H9 (cell line): ENCODE measurements at regions not wholly inside any gene's neighbourhood (a gene's known extent, or its start where the extent isn't known, plus 50 kb on each side); places are given as distances from the start of the nearest gene placed in this dataset.

ENCODE experiments used
- DNase-seq: peaks from one replicate; pipeline ENCODE4 v3.0.0-alpha.2; 2017
- H2AFZ ChIP-seq: one replicate; pipeline ENCODE4 v1.6.1; 2013; ENCODE audit warnings: mild to moderate bottlenecking, low read length, control low read depth, moderate library complexity
- H2AK5ac ChIP-seq: 2 replicates; pipeline ENCODE4 v1.6.1; 2013; ENCODE audit warnings: low read length, control low read depth, mixed read lengths; ENCODE audit not compliant: insufficient read length
- H2BK120ac ChIP-seq: one replicate; pipeline ENCODE4 v1.6.1; 2013; ENCODE audit warnings: low read depth, mild to moderate bottlenecking, low read length, control low read depth, inconsistent platforms; ENCODE audit not compliant: poor library complexity, severe bottlenecking
- H2BK12ac ChIP-seq: 2 replicates; pipeline ENCODE4 v1.6.1; 2013; ENCODE audit warnings: low read length, control low read depth, mixed read lengths, low read depth; ENCODE audit not compliant: insufficient read length
- H2BK15ac ChIP-seq: 2 replicates; pipeline ENCODE4 v1.6.1; 2013; ENCODE audit warnings: low read depth, low read length, control low read depth
- H2BK20ac ChIP-seq: one replicate; pipeline ENCODE4 v1.6.1; 2013; ENCODE audit warnings: low read depth, mild to moderate bottlenecking, low read length, control low read depth, inconsistent platforms; ENCODE audit not compliant: poor library complexity, severe bottlenecking
- H2BK5ac ChIP-seq: 2 replicates; pipeline ENCODE4 v1.6.1; 2013; ENCODE audit warnings: low read length, control low read depth, mixed read lengths; ENCODE audit not compliant: insufficient read length
- H3K14ac ChIP-seq: 2 replicates; pipeline ENCODE4 v1.6.1; 2013; ENCODE audit warnings: low read length, control low read depth; ENCODE audit not compliant: insufficient read depth
- H3K18ac ChIP-seq: 2 replicates; pipeline ENCODE4 v1.6.1; 2013; ENCODE audit warnings: low read depth, mild to moderate bottlenecking, mixed read lengths, low read length, control low read depth; ENCODE audit not compliant: insufficient read length
- H3K23ac ChIP-seq: 2 replicates; pipeline ENCODE4 v1.6.1; 2013; ENCODE audit warnings: low read length, control low read depth, mixed read lengths, low read depth; ENCODE audit not compliant: insufficient read length
- H3K23me2 ChIP-seq: 2 replicates; pipeline ENCODE4 v1.6.1; 2013; ENCODE audit warnings: low read depth, mild to moderate bottlenecking, mixed read lengths, low read length, control low read depth; ENCODE audit not compliant: insufficient read length, poor library complexity, severe bottlenecking
- H3K27ac ChIP-seq: 2 replicates; pipeline ENCODE4 v1.5.1; 2013; ENCODE audit warnings: low read length, control low read depth, mixed read lengths, low read depth; ENCODE audit not compliant: insufficient read length
- H3K27me3 ChIP-seq: 2 replicates; pipeline ENCODE4 v1.6.1; 2013; ENCODE audit warnings: low read length, control low read depth, inconsistent platforms; ENCODE audit not compliant: insufficient read depth
- H3K4ac ChIP-seq: 2 replicates; pipeline ENCODE4 v1.6.1; 2013; ENCODE audit warnings: low read depth, mild to moderate bottlenecking, control low read depth, inconsistent platforms, low read length, moderate library complexity
- H3K4me1 ChIP-seq: 2 replicates; pipeline ENCODE4 v1.6.1; 2013; ENCODE audit warnings: low read length, control low read depth, inconsistent platforms; ENCODE audit not compliant: insufficient read depth
- H3K4me2 ChIP-seq: 2 replicates; pipeline ENCODE4 v1.6.1; 2013; ENCODE audit warnings: low read length, control low read depth, mixed read lengths; ENCODE audit not compliant: insufficient read length, insufficient read depth
- H3K56ac ChIP-seq: 2 replicates; pipeline ENCODE4 v1.6.1; 2013; ENCODE audit warnings: low read depth, mild to moderate bottlenecking, mixed read lengths, low read length, control low read depth; ENCODE audit not compliant: insufficient read length
- H3K79me1 ChIP-seq: 2 replicates; pipeline ENCODE4 v1.6.1; 2013; ENCODE audit warnings: low read depth, mild to moderate bottlenecking, moderate library complexity, low read length, control low read depth, inconsistent platforms; ENCODE audit not compliant: insufficient read depth, poor library complexity, severe bottlenecking
- H3K79me2 ChIP-seq: 2 replicates; pipeline ENCODE4 v1.6.1; 2013; ENCODE audit warnings: low read length, control low read depth, inconsistent platforms; ENCODE audit not compliant: insufficient read depth
- H3K9ac ChIP-seq: 2 replicates; pipeline ENCODE4 v1.6.1; 2013; ENCODE audit warnings: low read length, control low read depth, mixed read lengths; ENCODE audit not compliant: insufficient read length; ENCODE audit errors: extremely low read depth
- H3K9me3 ChIP-seq: one replicate; pipeline ENCODE4 v1.6.1; 2013; ENCODE audit warnings: low read depth, low read length, inconsistent platforms; ENCODE audit not compliant: control insufficient read depth
- H3T11ph ChIP-seq: one replicate; pipeline ENCODE4 v1.6.1; 2013; ENCODE audit warnings: mild to moderate bottlenecking, low read length, control low read depth, inconsistent platforms
- H4K20me1 ChIP-seq: one replicate; pipeline ENCODE4 v1.6.1; 2013; ENCODE audit not compliant: control insufficient read depth, insufficient read length, insufficient read depth
- H4K5ac ChIP-seq: 2 replicates; pipeline ENCODE4 v1.6.1; 2013; ENCODE audit warnings: low read depth, mild to moderate bottlenecking, mixed read lengths, low read length, control low read depth; ENCODE audit not compliant: insufficient read length
- H4K8ac ChIP-seq: replicated peaks from 2 replicates; pipeline ENCODE4 v1.6.1; 2013; ENCODE audit warnings: low read length, control low read depth, mixed read lengths, low read depth; ENCODE audit not compliant: insufficient read length
- H4K91ac ChIP-seq: 2 replicates; pipeline ENCODE4 v1.6.1; 2013; ENCODE audit warnings: low read depth, mild to moderate bottlenecking, moderate library complexity, mixed read lengths, low read length, control low read depth; ENCODE audit not compliant: insufficient read length
- H3K27ac Mint-ChIP-seq, 3 experiments: 2 replicates in 2 of 3; 3 replicates in 1 of 3; pipeline ENCODE4 v1.8.0; 2020 to 2021; ENCODE audit warnings: mixed read lengths in 3 of 3, mild to moderate bottlenecking in 1 of 3, moderate library complexity in 1 of 3
- H3K27me3 Mint-ChIP-seq: 2 replicates; pipeline ENCODE4 v1.8.0; 2021; ENCODE audit warnings: low read depth, mild to moderate bottlenecking, moderate library complexity, mixed read lengths
- H3K36me3 Mint-ChIP-seq, 3 experiments: 2 replicates in 2 of 3; 3 replicates in 1 of 3; pipeline ENCODE4 v1.8.0; 2020 to 2021; ENCODE audit warnings: low read depth in 3 of 3, mixed read lengths in 3 of 3; ENCODE audit not compliant: insufficient read depth in 1 of 3
- H3K4me1 Mint-ChIP-seq, 2 experiments: 2 replicates each; pipeline ENCODE4 v1.8.0; 2020; ENCODE audit warnings: mixed read lengths in 2 of 2
- H3K4me3 Mint-ChIP-seq, 2 experiments: 2 replicates in 1 of 2; 3 replicates in 1 of 2; pipeline ENCODE4 v1.8.0; 2020 to 2021; ENCODE audit warnings: mild to moderate bottlenecking in 2 of 2, mixed read lengths in 2 of 2, moderate library complexity in 1 of 2
- H3K9me3 Mint-ChIP-seq, 2 experiments: 2 replicates in 1 of 2; 3 replicates in 1 of 2; pipeline ENCODE4 v1.8.0; 2020; ENCODE audit warnings: mild to moderate bottlenecking in 2 of 2, mixed read lengths in 2 of 2, moderate library complexity in 1 of 2
- WGBS: extraction: QIAGEN DNeasy Blood & Tissue Kit; methylation state at CpG from one replicate; pipeline ENCODE4 v1.1.7; 2013; ENCODE audit warnings: missing lambda C conversion rate, low lambda C conversion rate, mixed read lengths; ENCODE audit not compliant: insufficient read length; ENCODE audit errors: extremely low coverage; 5-methylcytosine and 5-hydroxymethylcytosine counted together
- TF ChIP-seq, protein P1 (sequence below): fragments of 200-600 bp; sonication (generic); conservative IDR thresholded peaks from 3 replicates; pipeline ENCODE4 v1.8.0; 2021; ENCODE audit warnings: antibody characterized with exemption, mild to moderate bottlenecking

DNA sequence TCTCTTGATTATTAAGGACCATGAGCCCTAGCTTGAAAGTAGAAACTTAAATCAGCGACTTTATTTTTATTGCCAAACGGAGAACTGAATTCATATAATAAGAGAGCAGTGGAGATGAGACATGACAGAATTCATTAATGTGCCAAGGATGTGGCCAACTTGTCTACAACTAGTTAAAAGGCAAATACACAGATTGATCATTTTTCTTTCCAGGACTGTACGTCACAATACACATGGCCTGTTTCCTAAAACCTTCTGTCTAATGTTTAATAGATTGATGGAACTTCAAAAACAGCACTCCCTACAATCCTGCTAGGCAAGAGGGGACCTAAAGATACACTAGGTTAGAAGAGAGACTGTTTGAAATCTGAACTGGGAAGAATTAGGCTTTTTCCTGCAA lies 647.8 kb downstream of the SATB2 start:
- H3K4me1 Mint-ChIP-seq, result no peaks in the 10 kb centered on the region

More for the DNA sequence above, 647.8 kb downstream of the SATB2 start:
- no peak overlapping the region for H3K56ac ChIP-seq
- H3K18ac ChIP-seq, result no peak overlapping the region
- no peaks in the 10 kb centered on the region for H3K23me2 ChIP-seq
- H3K9ac ChIP-seq, result no peak overlapping the region
- H3K27me3 Mint-ChIP-seq, result no peaks in the 10 kb centered on the region
- H3K23ac ChIP-seq, result no peak overlapping the region
- no peaks in the 10 kb centered on the region for H3K79me2 ChIP-seq
- H3K27me3 ChIP-seq, result no peaks in the 10 kb centered on the region
- H2BK15ac ChIP-seq, result no peak overlapping the region
- H2AFZ ChIP-seq, result no peak overlapping the region
- H3K27ac Mint-ChIP-seq, result no peak overlapping the region
- no peak overlapping the region for H2BK12ac ChIP-seq
- H4K5ac ChIP-seq, result no peak overlapping the region
- no peak overlapping the region for H3K14ac ChIP-seq
- no peak overlapping the region for H2AK5ac ChIP-seq
- no peak for DNase-seq
- no peak overlapping the region for H4K8ac ChIP-seq
- no peaks in the 10 kb centered on the region for H4K20me1 ChIP-seq
- H3T11ph ChIP-seq, result no peak overlapping the region
- H4K91ac ChIP-seq, result no peak overlapping the region
- no CpG with 5 or more reads among the region's 3 CpGs for WGBS
- H2BK20ac ChIP-seq, result no peak overlapping the region
- H3K4me1 ChIP-seq, result no peaks in the 10 kb centered on the region
- H3K9me3 ChIP-seq, result no peaks in the 10 kb centered on the region
- no peak overlapping the region for H3K4me3 Mint-ChIP-seq
- H2BK5ac ChIP-seq, result no peak overlapping the region
- H3K9me3 Mint-ChIP-seq, result no peaks in the 10 kb centered on the region
- no peak overlapping the region for H3K4ac ChIP-seq
- H3K27ac ChIP-seq, result no peak overlapping the region
- no peak overlapping the region for H2BK120ac ChIP-seq
- TF ChIP-seq, protein P1, sequence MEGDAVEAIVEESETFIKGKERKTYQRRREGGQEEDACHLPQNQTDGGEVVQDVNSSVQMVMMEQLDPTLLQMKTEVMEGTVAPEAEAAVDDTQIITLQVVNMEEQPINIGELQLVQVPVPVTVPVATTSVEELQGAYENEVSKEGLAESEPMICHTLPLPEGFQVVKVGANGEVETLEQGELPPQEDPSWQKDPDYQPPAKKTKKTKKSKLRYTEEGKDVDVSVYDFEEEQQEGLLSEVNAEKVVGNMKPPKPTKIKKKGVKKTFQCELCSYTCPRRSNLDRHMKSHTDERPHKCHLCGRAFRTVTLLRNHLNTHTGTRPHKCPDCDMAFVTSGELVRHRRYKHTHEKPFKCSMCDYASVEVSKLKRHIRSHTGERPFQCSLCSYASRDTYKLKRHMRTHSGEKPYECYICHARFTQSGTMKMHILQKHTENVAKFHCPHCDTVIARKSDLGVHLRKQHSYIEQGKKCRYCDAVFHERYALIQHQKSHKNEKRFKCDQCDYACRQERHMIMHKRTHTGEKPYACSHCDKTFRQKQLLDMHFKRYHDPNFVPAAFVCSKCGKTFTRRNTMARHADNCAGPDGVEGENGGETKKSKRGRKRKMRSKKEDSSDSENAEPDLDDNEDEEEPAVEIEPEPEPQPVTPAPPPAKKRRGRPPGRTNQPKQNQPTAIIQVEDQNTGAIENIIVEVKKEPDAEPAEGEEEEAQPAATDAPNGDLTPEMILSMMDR, result no peak
- no peak overlapping the region for H3K4me2 ChIP-seq
- no peaks in the 10 kb centered on the region for H3K36me3 Mint-ChIP-seq
- no peaks in the 10 kb centered on the region for H3K79me1 ChIP-seq
